IMR-90 (cell line): ENCODE measurements at regions not wholly inside any gene's neighbourhood (a gene's known extent, or its start where the extent isn't known, plus 50 kb on each side); places are given as distances from the start of the nearest gene placed in this dataset.

ENCODE experiments used
- ATAC-seq: fragments of 200-7000 bp; cut with Tn5 transposase; 2 replicates; pipeline ENCODE4 v1.9.1; 2020; ENCODE audit warnings: low read depth, mild to moderate bottlenecking, moderate library complexity
- BruUV-seq: library from RNA; stranded (reverse); fragments of 400-500 nt; replicated peaks from 2 replicates; lab custom pipeline; 2021; lab: Mats Ljungman, UMichigan
- CTCF ChIA-PET: fragments of 300-600 bp; formaldehyde crosslinking; extraction: SDS; loops from one replicate; lab custom pipeline; 2021; ENCODE audit warnings: antibody characterized with exemption; lab: Yijun Ruan, JAX
- POLR2A ChIA-PET: fragments of 300-600 bp; sonication (Branson Sonifier 250); formaldehyde crosslinking; loops from one replicate; lab custom pipeline; 2022; ENCODE audit warnings: antibody characterized with exemption; ENCODE audit not compliant: unreplicated experiment; lab: Charles Lee
- DNase-seq: peaks from one replicate; pipeline ENCODE4 v3.0.0; 2013
- H2AFZ ChIP-seq: replicated peaks from 2 replicates; pipeline ENCODE3; 2013; ENCODE audit warnings: low read length, mild to moderate bottlenecking; ENCODE audit not compliant: poor library complexity
- H2AK5ac ChIP-seq: 2 replicates; pipeline ENCODE4 v1.6.1; 2013; ENCODE audit warnings: low read depth, low read length, inconsistent platforms
- H2AK9ac ChIP-seq: replicated peaks from 2 replicates; pipeline ENCODE3; 2013; ENCODE audit warnings: mild to moderate bottlenecking, low read depth, low read length, moderate library complexity; ENCODE audit not compliant: poor library complexity
- H2BK120ac ChIP-seq: 2 replicates; pipeline ENCODE4 v1.6.1; 2013; ENCODE audit warnings: low read depth, low read length, inconsistent platforms
- H2BK15ac ChIP-seq: 3 replicates; pipeline ENCODE4 v1.6.1; 2013; ENCODE audit warnings: low read depth, low read length, inconsistent platforms
- H2BK20ac ChIP-seq: 2 replicates; pipeline ENCODE4 v1.6.1; 2013; ENCODE audit warnings: low read depth, mild to moderate bottlenecking, inconsistent platforms, low read length, moderate library complexity
- H2BK5ac ChIP-seq: 2 replicates; pipeline ENCODE4 v1.6.1; 2013; ENCODE audit warnings: mild to moderate bottlenecking, low read depth, low read length, inconsistent platforms; ENCODE audit not compliant: poor library complexity, severe bottlenecking
- H3K14ac ChIP-seq: replicated peaks from 2 replicates; pipeline ENCODE4 v1.6.1; 2013; ENCODE audit warnings: low read depth, low read length, inconsistent platforms
- H3K18ac ChIP-seq: 2 replicates; pipeline ENCODE4 v1.6.1; 2013; ENCODE audit warnings: low read depth, low read length, control low read depth
- H3K23ac ChIP-seq: 2 replicates; pipeline ENCODE4 v1.6.1; 2013; ENCODE audit warnings: low read depth, low read length, inconsistent platforms
- H3K27ac ChIP-seq: 2 replicates; pipeline ENCODE4 v1.5.1; 2013; ENCODE audit warnings: mild to moderate bottlenecking, control low read depth, low read length; ENCODE audit not compliant: insufficient read depth
- H3K27me3 ChIP-seq: 2 replicates; pipeline ENCODE4 v1.6.1; 2013; ENCODE audit warnings: low read length; ENCODE audit not compliant: control insufficient read depth, insufficient read depth
- H3K36me3 ChIP-seq: 2 replicates; pipeline ENCODE4 v1.6.1; 2013; ENCODE audit warnings: low read length, mixed read lengths; ENCODE audit not compliant: control insufficient read depth, insufficient read depth
- H3K4ac ChIP-seq: 2 replicates; pipeline ENCODE4 v1.6.1; 2013; ENCODE audit warnings: low read depth, low read length, inconsistent platforms
- H3K4me1 ChIP-seq: 2 replicates; pipeline ENCODE4 v1.6.1; 2013; ENCODE audit warnings: low read length, mixed read lengths; ENCODE audit not compliant: control insufficient read depth, insufficient read depth
- H3K4me2 ChIP-seq: 2 replicates; pipeline ENCODE4 v1.6.1; 2013; ENCODE audit warnings: low read depth, mild to moderate bottlenecking, control low read depth, low read length, moderate library complexity
- H3K4me3 ChIP-seq: 2 replicates; pipeline ENCODE4 v1.5.1; 2013; ENCODE audit warnings: low read depth, mild to moderate bottlenecking, control low read depth, low read length, moderate library complexity; ENCODE audit not compliant: insufficient read depth
- H3K56ac ChIP-seq: 2 replicates; pipeline ENCODE4 v1.6.1; 2013; ENCODE audit warnings: low read length, inconsistent platforms; ENCODE audit not compliant: insufficient read depth; ENCODE audit errors: extremely low read depth
- H3K79me1 ChIP-seq, 2 experiments: 2 replicates each; pipeline ENCODE4 v1.6.1; 2013; ENCODE audit warnings: low read length in 2 of 2, inconsistent platforms in 1 of 2, low read depth in 1 of 2
- H3K9ac ChIP-seq: 2 replicates; pipeline ENCODE4 v1.6.1; 2013; ENCODE audit warnings: low read depth, low read length, control low read depth
- H3K9me1 ChIP-seq: 2 replicates; pipeline ENCODE4 v1.6.1; 2013; ENCODE audit warnings: low read length, inconsistent platforms; ENCODE audit not compliant: insufficient read depth
- H3K9me3 ChIP-seq: 2 replicates; pipeline ENCODE4 v1.6.1; 2013; ENCODE audit warnings: low read length; ENCODE audit not compliant: control insufficient read depth, insufficient read depth
- H4K20me1 ChIP-seq: 2 replicates; pipeline ENCODE4 v1.6.1; 2013; ENCODE audit warnings: low read length, inconsistent platforms; ENCODE audit not compliant: insufficient read depth
- H4K5ac ChIP-seq: 2 replicates; pipeline ENCODE4 v1.6.1; 2013; ENCODE audit warnings: mild to moderate bottlenecking, low read depth, low read length, control low read depth
- H4K8ac ChIP-seq, 2 experiments: 2 replicates each; pipeline ENCODE4 v1.6.1; 2013; ENCODE audit warnings: low read depth in 2 of 2, low read length in 2 of 2, control low read depth in 1 of 2, inconsistent platforms in 1 of 2
- H4K91ac ChIP-seq: 2 replicates; pipeline ENCODE4 v1.6.1; 2013; ENCODE audit warnings: low read depth, low read length, inconsistent platforms; ENCODE audit not compliant: insufficient read depth
- CTCF ChIP-seq: conservative IDR thresholded peaks from 2 replicates; pipeline ENCODE4 v1.5.1; 2012; ENCODE audit warnings: mild to moderate bottlenecking, low read depth, low read length, improper control_type of control experiment
- ELK1 ChIP-seq: fragments of 150-350 bp; IDR thresholded peaks from 2 replicates; pipeline ENCODE4 v1.6.1; 2016; ENCODE audit warnings: low read depth, mild to moderate bottlenecking, low read length, moderate library complexity, borderline replicate concordance
- MAZ ChIP-seq: IDR thresholded peaks from 2 replicates; pipeline ENCODE4 v1.6.1; 2012; ENCODE audit warnings: low read depth, mild to moderate bottlenecking, low read length, improper control_type of control experiment, moderate library complexity, borderline replicate concordance
- NFE2L2 ChIP-seq: fragments of 150-350 bp; IDR thresholded peaks from 2 replicates; pipeline ENCODE4 v1.6.1; 2016; ENCODE audit warnings: low read depth, mild to moderate bottlenecking, low read length
- POLR2A ChIP-seq: IDR thresholded peaks from 2 replicates; pipeline ENCODE4 v1.6.1; 2012; ENCODE audit warnings: mild to moderate bottlenecking, low read depth, low read length
- SMC3 ChIP-seq: fragments of 150-350 bp; IDR thresholded peaks from 2 replicates; pipeline ENCODE4 v1.6.1; 2016; ENCODE audit warnings: low read depth, mild to moderate bottlenecking, antibody characterized with exemption, low read length, moderate library complexity
- WGBS, 2 experiments: methylation state at CpG; one replicate each; pipeline versions ENCODE4 v1.1.5 to v1.1.7; 2013; ENCODE audit warnings: missing lambda C conversion rate in 2 of 2; ENCODE audit not compliant: insufficient read length in 1 of 2; ENCODE audit errors: extremely low coverage in 2 of 2; 5-methylcytosine and 5-hydroxymethylcytosine counted together
- dilution Hi-C: fragments of 300-500 bp; cut with HindIII; formaldehyde crosslinking; loops from one replicate; pipeline ENCODE4 v1.14.3; 2018; ENCODE audit warnings: low sequenced_read_pairs; ENCODE audit not compliant: unreplicated experiment
- in situ Hi-C: fragments of 300-500 bp; cut with MboI; formaldehyde crosslinking; loops from 3 replicates; pipeline ENCODE4 v1.14.3; 2019; ENCODE audit warnings: low sequenced_read_pairs, inconsistent platforms, mixed read lengths
- intact Hi-C: fragments of 100-400 bp; cut with micrococcal nuclease; formaldehyde crosslinking; loops from 2 replicates; pipeline ENCODE4 v1.10.0; 2022

- no TSS peak for BruUV-seq
- H4K20me1 ChIP-seq: no peaks in the 10 kb centered on the region
- no peak for DNase-seq
- H3K9me3 ChIP-seq: no peaks in the 10 kb centered on the region
- no peak overlapping the region for H2BK15ac ChIP-seq
- no peak overlapping the region for H3K18ac ChIP-seq
- no peaks in the 10 kb centered on the region; the same call in 1 of the 2 replicates for H3K4me1 ChIP-seq
- H3K4me2 ChIP-seq: no peak overlapping the region
- no peak overlapping the region for H3K27ac ChIP-seq
- no CpG with 5 or more reads among the region's 3 CpGs for WGBS, 2 experiments
- no peak overlapping the region for H2AK9ac ChIP-seq
- H2AFZ ChIP-seq: no peak overlapping the region
- intact Hi-C loops: no loop called here
- H3K14ac ChIP-seq: no peak overlapping the region
- ATAC-seq: no peak
- H3K4me3 ChIP-seq: no peak overlapping the region
- H2BK5ac ChIP-seq: no peak overlapping the region
- TF ChIP-seq SMC3 (no peak), NFE2L2 (no peak), MAZ (no peak), CTCF (no peak), POLR2A (no peak), ELK1 (no peak)
- POLR2A ChIA-PET: no interaction called here
- H2BK120ac ChIP-seq: no peak overlapping the region
- H3K4ac ChIP-seq: no peak overlapping the region
- no peaks in the 10 kb centered on the region; the same call in 1 of the 2 replicates for H3K27me3 ChIP-seq
- in situ Hi-C loops: no loop called here
- H3K36me3 ChIP-seq: no peaks in the 10 kb centered on the region
- H3K79me1 ChIP-seq: no peaks in the 10 kb centered on the region
- no peaks in the 10 kb centered on the region; the same call in 1 of the 2 replicates for H3K9me1 ChIP-seq
- dilution Hi-C loops: no loop called here
- H3K9ac ChIP-seq: no peak overlapping the region
- H2AK5ac ChIP-seq: no peak overlapping the region
- H3K56ac ChIP-seq: no peak overlapping the region
- H3K23ac ChIP-seq: no peak overlapping the region
- no peak overlapping the region for H4K8ac ChIP-seq
- CTCF ChIA-PET: interaction anchor here (1.1 kb wide), 1 partner anchor 11 kb away, joined by 5 read pairs; no protein-coding TSS in a partner anchor
- no peak overlapping the region for H4K91ac ChIP-seq
- no peak overlapping the region for H4K5ac ChIP-seq
- H2BK20ac ChIP-seq: no peak overlapping the region
Observed at GRCh38 chr12:89845366-89845765, 136.7 kb upstream of the ATP2B1 start.
